Type B pancreatic cell (in vitro differentiated cells): ENCODE measurements at regions not wholly inside any gene's neighbourhood (a gene's known extent, or its start where the extent isn't known, plus 50 kb on each side); places are given as distances from the start of the nearest gene placed in this dataset.

Experiments
- DNase-seq: peaks from one replicate; pipeline ENCODE4 v3.0.0; 2021; ENCODE audit warnings: mixed read lengths; ENCODE audit not compliant: unreplicated experiment; ENCODE audit errors: extremely low spot score
- H3K27ac Mint-ChIP-seq: 2 replicates; pipeline ENCODE4 v1.8.0; 2021; ENCODE audit warnings: mild to moderate bottlenecking, mixed read lengths
- H3K27me3 Mint-ChIP-seq: 2 replicates; pipeline ENCODE4 v1.8.0; 2021; ENCODE audit warnings: mixed read lengths
- H3K36me3 Mint-ChIP-seq: 2 replicates; pipeline ENCODE4 v1.8.0; 2021; ENCODE audit warnings: mixed read lengths
- H3K4me1 Mint-ChIP-seq: one replicate; pipeline ENCODE4 v1.8.0; 2021; ENCODE audit warnings: mixed read lengths; ENCODE audit not compliant: unreplicated experiment
- H3K4me3 Mint-ChIP-seq: 2 replicates; pipeline ENCODE4 v1.8.0; 2021; ENCODE audit warnings: mild to moderate bottlenecking, mixed read lengths
- H3K9me3 Mint-ChIP-seq: 2 replicates; pipeline ENCODE4 v1.8.0; 2021; ENCODE audit warnings: mixed read lengths
- CTCF ChIP-seq: fragments of 200-600 bp; sonication (generic); conservative IDR thresholded peaks from 2 replicates; pipeline ENCODE4 v1.5.0; 2021; ENCODE audit warnings: antibody characterized with exemption, mild to moderate bottlenecking

- DNase-seq: no peak
These were observed 157.0 kb upstream of the RMST start for GRCh38 chr12:97305651-97306050.

DNA sequence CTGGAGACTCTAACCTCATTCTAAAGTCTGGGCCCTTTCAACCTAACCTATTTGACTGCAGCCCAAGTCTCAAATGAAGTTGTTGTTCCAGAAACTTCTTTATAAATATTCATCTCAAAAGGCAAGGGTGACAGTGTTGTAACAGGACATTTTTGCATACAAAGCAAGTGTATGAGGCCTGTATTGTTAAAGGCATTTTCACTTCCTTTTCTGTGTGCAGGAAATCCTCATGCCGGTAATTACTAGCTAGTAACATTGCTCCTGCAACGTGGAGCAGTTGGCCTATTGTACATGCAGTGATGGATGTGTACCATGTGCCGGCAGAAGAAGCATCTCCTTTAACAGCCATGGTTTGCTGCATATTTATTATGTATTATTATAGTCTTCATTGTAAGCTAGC, 156.5 kb upstream of the RMST start:
- H3K27ac Mint-ChIP-seq: no peak overlapping the region
- H3K4me1 Mint-ChIP-seq: no peaks in the 10 kb centered on the region
- no peak for TF ChIP-seq CTCF
- no peak for DNase-seq
- H3K27me3 Mint-ChIP-seq: peaks cover 5% of the 10 kb centered on the region
- H3K9me3 Mint-ChIP-seq: no peaks in the 10 kb centered on the region
- H3K4me3 Mint-ChIP-seq: no peak overlapping the region
- H3K36me3 Mint-ChIP-seq: no peaks in the 10 kb centered on the region

More at GRCh38 chr12:97305651-97306050, 157.0 kb upstream of the RMST start:
- H3K27ac Mint-ChIP-seq: no peak overlapping the region
- no peaks in the 10 kb centered on the region for H3K36me3 Mint-ChIP-seq
- no peaks in the 10 kb centered on the region for H3K4me1 Mint-ChIP-seq
- no peaks in the 10 kb centered on the region for H3K9me3 Mint-ChIP-seq
- peaks cover 5% of the 10 kb centered on the region for H3K27me3 Mint-ChIP-seq
- TF ChIP-seq CTCF: no peak
- H3K4me3 Mint-ChIP-seq: no peak overlapping the region

DNA sequence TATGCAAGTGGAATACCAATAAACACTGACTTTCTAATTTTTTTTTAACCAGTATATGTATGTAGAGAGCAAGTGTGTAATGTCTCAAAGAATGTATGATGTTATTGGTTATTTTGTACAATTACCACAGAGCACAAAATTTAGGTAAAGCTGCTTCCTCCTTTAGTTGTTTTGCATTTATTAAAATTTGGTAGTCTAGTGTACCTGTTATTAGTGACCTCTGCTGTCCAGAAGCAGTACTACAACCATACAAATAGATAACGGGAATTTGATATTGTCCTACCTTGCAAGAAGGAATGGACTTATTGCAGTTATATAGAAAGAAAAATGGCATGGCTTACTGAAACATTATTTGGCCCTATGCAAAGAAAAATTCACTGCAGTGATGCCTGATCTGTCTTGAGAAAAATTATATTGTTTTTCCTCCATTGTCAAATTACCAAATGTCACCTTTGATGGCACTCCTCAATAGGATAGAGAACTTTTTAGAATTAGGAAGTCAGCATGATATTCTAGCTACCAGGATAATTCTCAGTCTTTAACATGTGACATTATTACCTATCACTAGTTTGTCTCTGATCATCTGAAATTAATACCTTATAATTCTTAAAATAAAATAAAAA, 153.9 kb upstream of the RMST start:
- no peak overlapping the region for H3K4me3 Mint-ChIP-seq
- H3K27me3 Mint-ChIP-seq: peaks cover 9% of the 10 kb centered on the region
- H3K9me3 Mint-ChIP-seq: no peaks in the 10 kb centered on the region
- peak; percentile 82 for TF ChIP-seq CTCF
- H3K4me1 Mint-ChIP-seq: no peaks in the 10 kb centered on the region
- DNase-seq: no peak
- no peaks in the 10 kb centered on the region for H3K36me3 Mint-ChIP-seq
- no peak overlapping the region for H3K27ac Mint-ChIP-seq

DNA sequence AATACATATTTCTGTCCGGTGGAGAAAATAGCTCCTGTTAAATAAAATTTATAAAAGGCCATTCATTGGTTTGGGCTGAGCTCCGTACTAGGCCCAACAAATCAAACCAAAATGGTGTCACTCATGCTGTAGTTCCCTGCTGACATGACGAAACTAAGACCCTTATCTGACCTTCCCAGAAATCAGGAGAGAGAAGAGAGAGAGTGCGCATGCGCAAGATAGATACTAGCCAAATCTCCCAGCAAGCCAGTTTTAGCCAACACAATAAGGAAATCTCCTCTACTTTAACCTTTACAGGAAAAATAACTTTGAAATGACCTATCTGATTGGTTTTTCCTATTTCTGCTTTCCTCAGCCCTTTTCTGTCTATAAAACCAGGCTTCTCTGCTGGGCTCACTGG, 152.7 kb upstream of the RMST start:
- Mint-ChIP-seq H3K9me3 (peaks cover under 1% of the 10 kb centered on the region), H3K27ac (no peak overlapping the region), H3K36me3 (no peaks in the 10 kb centered on the region), H3K4me3 (no peak overlapping the region), H3K27me3 (peaks cover 9% of the 10 kb centered on the region), H3K4me1 (no peaks in the 10 kb centered on the region)
- TF ChIP-seq CTCF: no peak
- DNase-seq: no peak

GRCh38 chr12:97312570-97313135, 150.0 kb upstream of the RMST start:
- Mint-ChIP-seq H3K27ac (no peak overlapping the region), H3K27me3 (peaks cover 7% of the 10 kb centered on the region), H3K9me3 (peaks cover 3% of the 10 kb centered on the region), H3K4me3 (no peak overlapping the region), H3K36me3 (no peaks in the 10 kb centered on the region), H3K4me1 (no peaks in the 10 kb centered on the region)
- peak; percentile 47 for TF ChIP-seq CTCF
- no peak for DNase-seq
